Left colon (tissue), 2 donors: ENCODE measurements at regions not wholly inside any gene's neighbourhood (a gene's known extent, or its start where the extent isn't known, plus 50 kb on each side); places are given as distances from the start of the nearest gene placed in this dataset.
A peak's percentile ranks its signal among the peaks of the same experiment; 100 is the strongest.

Experiments
- ATAC-seq: fragments of 200-7000 bp; cut with Tn5 transposase; one replicate; pipeline ENCODE4 v1.9.1; 2020; ENCODE audit warnings: mild to moderate bottlenecking, moderate library complexity
- DNase-seq, 2 donors: peaks; one replicate each; pipeline ENCODE4 v3.0.0-alpha.2; 2020
- intact Hi-C, 2 donors: fragments of 100-400 bp; cut with DNase I in 1 of 2; cut with micrococcal nuclease in 1 of 2; formaldehyde crosslinking; loops; one replicate each; pipeline versions ENCODE4 v1.11.2 to v1.14.0; 2022; cut with DNase I, micrococcal nuclease
- donor health status: DM: no; HTN: no; CAD: no.
- donor health status: DM: yes; HTN: yes; CAD: no.

- DNase-seq (no peak), ATAC-seq (no peak)
- intact Hi-C loops, result no loop called here
These were observed 263.6 kb upstream of the TSHZ3 start for GRCh38 chr19:31612873-31613272.

GRCh38 chr19:31613683-31614219, 264.5 kb upstream of the TSHZ3 start:
- intact Hi-C loops, result no loop called here
- ATAC-seq (no peak), DNase-seq (no peak)

DNA sequence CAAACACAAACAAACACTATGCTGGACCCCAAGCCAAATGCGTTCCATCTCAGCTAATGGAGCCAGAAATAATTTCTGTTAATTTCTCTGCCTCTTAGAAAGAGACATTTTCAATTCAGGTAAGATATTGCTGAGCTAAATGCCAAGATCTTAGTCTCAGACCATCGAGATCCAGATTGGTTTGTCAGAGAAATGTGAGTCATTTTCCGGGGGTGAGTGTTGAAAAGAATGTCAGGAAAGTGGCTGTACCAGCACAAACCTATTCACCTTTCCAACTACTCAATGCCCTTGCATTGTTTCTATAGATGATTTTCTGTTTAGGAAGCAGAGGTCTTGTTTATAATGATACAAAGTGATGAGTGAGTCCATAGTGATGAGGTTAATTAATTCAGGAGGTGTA, 266.8 kb upstream of the TSHZ3 start:
- intact Hi-C loops, result no loop called here
- no peak for ATAC-seq

GRCh38 chr19:31617010-31617585, 267.9 kb upstream of the TSHZ3 start:
- ATAC-seq (no peak), DNase-seq (no peak)
- intact Hi-C loops, result no loop called here

More for the DNA sequence above, 266.8 kb upstream of the TSHZ3 start:
- no peak for DNase-seq

DNA sequence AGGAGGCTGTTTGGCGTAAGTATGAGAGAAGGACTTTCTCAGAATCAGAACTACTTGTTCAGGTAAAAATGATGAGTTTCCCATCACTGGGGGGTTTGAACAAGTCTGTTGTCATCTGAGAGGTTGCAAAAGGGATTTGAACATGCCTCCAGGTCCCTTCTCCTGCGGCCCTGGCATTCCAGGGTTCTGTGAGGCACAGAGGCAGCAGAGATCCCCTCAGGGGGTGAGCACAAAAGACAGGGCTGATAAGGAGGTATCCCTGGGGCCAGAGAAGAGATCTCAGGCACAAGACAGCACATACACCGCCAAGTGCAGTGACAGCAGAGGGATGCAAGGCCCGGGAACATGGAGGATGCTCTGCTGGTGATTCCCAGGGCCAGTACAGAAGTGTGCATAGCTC, 275.8 kb upstream of the TSHZ3 start:
- DNase-seq (no peak), ATAC-seq (no peak)
- intact Hi-C loops, result no loop called here

- DNase-seq (no peak), ATAC-seq (no peak)
- intact Hi-C loops, result no loop called here
These were observed 276.3 kb upstream of the TSHZ3 start for GRCh38 chr19:31625575-31625974.

DNA sequence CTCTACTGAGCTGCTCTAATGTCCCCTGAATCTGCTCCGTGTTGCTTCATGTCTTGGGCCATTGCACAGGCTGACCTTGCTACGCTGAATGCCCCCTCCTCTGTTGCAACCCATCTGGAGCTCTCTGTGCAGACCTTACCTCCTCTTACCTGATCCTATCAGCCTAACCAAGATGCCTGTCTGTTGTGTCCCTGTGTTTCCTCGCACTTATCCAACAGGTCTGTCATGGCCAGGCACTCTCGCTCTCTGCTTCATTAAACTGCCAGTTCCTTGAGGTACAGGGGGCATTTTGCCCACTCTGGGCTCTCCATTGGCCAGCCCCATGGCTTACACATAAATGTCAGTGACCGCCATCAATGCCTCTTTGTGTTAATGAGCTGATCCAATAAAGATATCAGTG, 277.7 kb upstream of the TSHZ3 start:
- ATAC-seq (no peak), DNase-seq (no peak)
- intact Hi-C loops, result no loop called here

GRCh38 chr19:31627620-31628365, 278.6 kb upstream of the TSHZ3 start:
- DNase-seq, result peak in 1 of 2 donors; percentile 20
- peak; percentile 51 for ATAC-seq
- intact Hi-C loops, result no loop called here

DNA sequence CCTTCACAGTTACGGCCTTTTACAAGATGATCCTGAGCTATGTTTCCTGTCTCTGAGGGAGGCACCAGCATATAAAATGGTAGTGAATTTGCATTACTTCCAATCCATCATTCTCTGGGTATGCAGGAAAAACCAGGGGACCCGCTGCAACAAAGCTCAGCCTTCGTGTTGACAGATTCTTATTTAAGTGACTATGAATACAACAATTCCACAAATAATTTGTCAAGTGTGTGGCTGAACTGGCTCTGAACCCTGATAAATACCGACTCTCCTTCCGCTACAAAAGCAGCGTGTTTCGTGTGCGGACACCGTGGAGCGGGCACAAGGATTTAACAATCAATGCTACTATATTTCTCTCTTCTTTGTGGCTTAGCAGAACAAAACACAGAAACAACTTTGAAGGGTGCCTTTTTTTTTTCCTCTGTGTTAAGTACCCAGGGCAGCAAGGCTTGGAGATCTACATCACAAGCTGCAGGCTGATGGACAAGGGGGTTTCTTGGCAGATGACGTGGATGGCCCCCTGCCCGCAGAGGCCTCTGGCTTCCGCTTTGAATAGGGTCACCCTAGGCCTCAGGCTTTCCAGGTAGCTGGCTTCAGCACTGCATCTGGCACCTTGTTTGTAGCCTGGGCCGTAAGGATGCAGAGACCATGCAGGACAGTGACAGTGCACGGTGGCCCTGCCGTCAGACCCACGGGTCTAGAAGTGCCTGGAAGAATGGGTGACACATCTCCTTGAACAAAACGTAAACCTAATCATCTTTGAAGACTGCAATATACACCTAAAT, 280.5 kb upstream of the TSHZ3 start:
- ATAC-seq (no peak), DNase-seq (no peak)

GRCh38 chr19:31633014-31633413, 283.8 kb upstream of the TSHZ3 start:
- intact Hi-C loops, result no loop called here
- no peak for ATAC-seq
- no peak for DNase-seq

More for the DNA sequence above, 280.5 kb upstream of the TSHZ3 start:
- intact Hi-C loops, result no loop called here

DNA sequence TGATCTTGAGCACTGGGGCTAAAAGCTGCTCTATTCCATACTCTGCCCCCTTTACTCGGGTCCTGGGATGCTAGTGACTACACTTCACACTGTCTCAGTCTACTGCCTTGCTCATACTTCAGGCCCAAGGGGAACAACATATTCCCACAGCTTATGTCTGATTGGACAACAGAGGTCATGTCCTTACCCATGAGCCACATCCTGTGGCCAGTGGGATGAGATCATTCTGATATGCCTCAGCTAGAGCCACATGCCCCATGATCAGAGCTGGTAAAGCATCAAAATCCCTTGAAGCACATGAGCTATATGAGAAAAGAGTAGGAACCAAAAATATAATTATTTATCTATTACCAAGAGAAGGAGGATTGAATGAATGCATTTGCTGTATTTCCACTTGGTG, 290.1 kb upstream of the TSHZ3 start:
- no peak for DNase-seq
- intact Hi-C loops, result no loop called here
- ATAC-seq, result no peak

DNA sequence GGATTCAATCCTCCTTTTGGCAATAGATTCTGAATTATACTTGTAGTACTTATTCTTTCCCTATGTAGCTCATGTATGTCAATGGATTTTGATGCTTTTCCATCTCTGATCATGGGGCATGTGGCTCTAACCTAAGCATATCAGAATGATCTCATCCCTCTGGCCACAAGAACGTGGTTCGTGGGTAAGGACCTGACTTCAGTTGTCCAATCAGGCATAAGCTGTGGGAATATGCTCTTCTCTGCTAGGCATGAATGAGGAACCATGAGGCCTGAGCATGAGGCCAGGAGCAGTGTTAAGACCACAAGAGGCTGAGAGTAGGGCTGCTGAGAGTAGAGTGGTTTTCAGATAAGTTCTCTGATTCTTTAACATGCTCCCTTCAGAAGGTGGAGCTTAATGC, 292.4 kb upstream of the TSHZ3 start:
- no peak for DNase-seq
- no peak for ATAC-seq
- intact Hi-C loops, result no loop called here

DNA sequence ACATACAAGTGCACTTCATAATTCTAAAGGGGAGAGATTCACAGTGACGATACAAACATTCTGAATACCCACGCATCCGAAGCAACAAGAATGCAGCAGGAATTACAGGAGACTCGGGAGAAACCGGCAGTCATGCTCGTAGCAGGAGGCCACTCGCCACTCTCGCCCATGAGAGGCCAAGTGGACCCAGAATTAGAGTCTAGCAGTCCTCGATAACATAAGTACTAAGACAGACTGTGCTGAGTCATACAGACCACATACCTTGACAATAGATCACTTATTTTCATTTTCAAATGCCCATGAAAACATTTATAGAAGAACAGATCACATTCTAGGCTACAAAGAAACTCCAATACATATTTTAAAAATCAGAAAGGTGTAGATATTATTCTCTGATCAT, 299.1 kb upstream of the TSHZ3 start:
- DNase-seq, result no peak
- intact Hi-C loops, result no loop called here
- no peak for ATAC-seq

DNA sequence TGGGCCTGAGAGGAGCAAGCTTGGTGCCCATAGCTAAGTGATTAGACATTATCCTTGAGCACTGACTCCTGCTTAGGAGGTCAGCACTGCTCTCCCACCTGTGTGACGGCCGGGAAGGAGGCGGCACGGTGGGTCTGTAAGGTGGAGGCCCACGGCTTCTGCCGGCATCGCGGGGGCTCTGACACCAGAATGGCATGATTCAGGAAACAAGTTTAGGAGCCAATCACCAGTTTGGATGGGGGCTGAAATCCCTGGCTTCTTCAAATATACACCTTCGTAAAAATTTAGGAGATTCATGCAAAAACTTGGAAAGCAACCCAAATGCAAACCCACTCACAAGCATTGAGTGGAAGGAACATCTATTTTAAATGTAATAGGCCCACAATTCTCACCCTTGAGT, 307.3 kb upstream of the TSHZ3 start:
- ATAC-seq, result no peak
- no peak for DNase-seq
- intact Hi-C loops, result no loop called here

GRCh38 chr19:31658993-31659896, 310.0 kb upstream of the TSHZ3 start:
- DNase-seq (no peak), ATAC-seq (no peak)
- intact Hi-C loops, result no loop called here

GRCh38 chr19:31659897-31660210, 310.6 kb upstream of the TSHZ3 start:
- no peak for DNase-seq
- intact Hi-C loops, result no loop called here

DNA sequence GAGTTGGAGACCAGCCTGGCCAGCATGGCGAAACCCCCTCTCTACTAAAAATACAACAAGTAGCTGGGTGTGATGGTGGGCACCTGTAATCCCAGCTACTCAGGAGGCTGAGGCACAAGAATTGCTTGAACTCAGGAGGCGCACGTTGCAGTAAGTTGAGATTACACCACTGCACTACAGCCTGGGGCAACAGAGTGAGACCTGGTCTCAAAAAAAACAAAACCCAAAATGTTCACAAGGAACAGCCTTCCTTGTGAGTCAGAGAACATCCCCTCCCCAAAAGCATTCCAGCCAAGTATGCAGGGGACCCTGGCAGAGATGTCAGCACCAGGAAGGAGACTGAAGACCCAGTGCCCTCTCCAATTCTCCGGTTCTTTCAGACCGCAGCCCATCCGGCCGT, 314.9 kb upstream of the TSHZ3 start:
- no peak for DNase-seq
- no peak for ATAC-seq
- intact Hi-C loops, result no loop called here

More at GRCh38 chr19:31659897-31660210, 310.6 kb upstream of the TSHZ3 start:
- ATAC-seq, result no peak

DNA sequence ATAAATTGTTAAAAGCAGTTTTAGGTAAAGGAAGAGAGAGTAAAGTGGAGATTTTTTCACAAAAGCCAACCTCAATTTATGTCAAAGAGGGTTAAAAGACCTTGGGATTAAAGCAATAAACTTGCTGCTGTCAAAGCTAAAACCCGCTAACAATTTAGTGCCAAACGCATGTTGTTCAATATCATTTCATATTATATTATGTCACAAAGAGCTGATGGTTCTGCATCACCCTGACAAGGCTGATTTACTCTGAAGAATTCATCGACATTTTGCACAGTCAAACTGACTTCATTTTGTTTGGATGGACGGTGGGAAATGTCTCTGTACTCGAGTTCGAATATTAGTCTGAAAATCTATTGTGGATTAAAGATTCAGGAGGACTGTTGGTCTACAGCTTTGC, 315.8 kb upstream of the TSHZ3 start:
- intact Hi-C loops, result no loop called here
- ATAC-seq, result no peak

DNA sequence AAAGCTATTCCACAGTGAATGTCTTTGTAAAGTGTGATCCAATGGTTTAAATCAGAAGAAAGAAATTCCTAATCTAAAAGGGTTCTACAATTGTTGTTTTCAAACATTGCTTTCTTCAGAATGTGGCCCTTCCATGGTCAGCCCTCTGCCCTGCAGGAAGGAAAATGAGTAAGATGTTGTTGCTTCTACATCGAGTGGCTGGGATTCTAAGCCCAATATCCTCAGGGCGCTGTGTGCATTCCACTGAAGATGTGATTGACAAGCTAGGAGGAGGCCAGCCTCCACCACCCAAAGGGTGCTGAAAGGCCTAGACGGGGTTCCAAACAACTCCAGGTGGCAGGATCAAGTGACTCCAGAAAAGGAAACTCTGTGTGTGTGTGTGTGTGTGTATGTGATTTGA, 316.9 kb upstream of the TSHZ3 start:
- ATAC-seq (no peak), DNase-seq (no peak)
- intact Hi-C loops, result no loop called here

More for the DNA sequence above, 315.8 kb upstream of the TSHZ3 start:
- DNase-seq, result no peak
